HG03103 (cell line): ENCODE measurements at regions not wholly inside any gene's neighbourhood (a gene's known extent, or its start where the extent isn't known, plus 50 kb on each side); places are given as distances from the start of the nearest gene placed in this dataset.
A peak's percentile ranks its signal among the peaks of the same experiment; 100 is the strongest.
"Not testable (repeated sequence)": the region's sequence is repeated elsewhere in the genome, so short reads cannot be mapped to it uniquely, and the experiment has no call there.

Experiments
- ATAC-seq: cut with Tn5 transposase; IDR thresholded peaks from one replicate; pipeline ENCODE4 v1.9.1; 2021; ENCODE audit warnings: low read depth; ENCODE audit not compliant: unreplicated experiment

DNA sequence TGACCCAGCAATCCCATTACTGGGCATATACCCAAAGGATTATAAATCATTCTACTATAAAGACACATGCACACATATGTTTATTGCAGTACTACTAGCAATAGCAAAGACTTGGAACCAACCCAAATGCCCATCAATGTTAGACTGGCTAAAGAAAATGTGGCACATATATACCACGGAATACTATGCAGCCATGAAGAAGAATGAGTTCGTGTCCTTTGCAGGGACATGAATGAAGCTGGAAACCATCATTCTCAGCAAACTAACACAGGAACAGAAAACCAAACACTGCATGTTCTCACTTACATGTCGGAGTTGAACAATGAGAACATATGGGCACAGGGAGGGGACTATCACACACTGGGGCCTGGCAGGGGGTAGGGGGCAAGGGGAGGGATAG lies 183.0 kb downstream of the HACE1 start:
- not testable (repeated sequence) for ATAC-seq

DNA sequence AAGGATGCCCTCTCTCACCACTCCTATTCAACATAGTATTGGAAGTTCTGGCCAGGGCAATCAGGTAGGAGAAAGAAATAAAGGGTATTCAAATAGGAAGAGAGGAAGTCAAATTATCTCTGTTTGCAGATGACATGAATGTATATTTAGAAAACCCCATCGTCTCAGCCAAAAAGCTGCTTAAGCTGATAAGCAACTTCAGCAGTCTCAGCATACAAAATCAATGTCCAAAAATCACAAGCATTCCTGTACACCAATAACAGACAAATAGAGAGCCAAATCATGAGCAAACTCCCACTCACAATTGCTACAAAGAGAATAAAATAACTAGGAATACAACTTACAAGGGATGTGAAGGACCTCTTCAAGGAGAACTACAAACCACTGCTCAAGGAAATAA lies 184.6 kb downstream of the HACE1 start:
- not testable (repeated sequence) for ATAC-seq

DNA sequence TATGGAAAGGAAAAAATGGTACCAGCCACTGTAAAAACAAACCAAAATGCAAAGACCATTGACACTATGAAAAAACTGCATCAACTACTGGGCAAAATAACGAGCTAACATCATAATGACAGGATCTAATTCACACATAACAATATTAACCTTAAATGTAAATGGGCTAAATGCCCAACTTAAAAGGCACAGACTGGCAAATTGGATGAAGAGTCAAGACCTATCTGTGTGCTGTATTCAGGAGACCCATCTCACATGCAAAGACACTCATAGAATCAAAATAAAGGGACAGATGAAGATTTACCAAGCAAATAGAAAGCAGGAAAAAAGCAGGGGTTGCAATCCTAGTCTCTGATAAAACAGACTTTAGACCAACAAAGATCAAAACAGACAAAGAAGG lies 186.6 kb downstream of the HACE1 start:
- not testable (repeated sequence) for ATAC-seq

DNA sequence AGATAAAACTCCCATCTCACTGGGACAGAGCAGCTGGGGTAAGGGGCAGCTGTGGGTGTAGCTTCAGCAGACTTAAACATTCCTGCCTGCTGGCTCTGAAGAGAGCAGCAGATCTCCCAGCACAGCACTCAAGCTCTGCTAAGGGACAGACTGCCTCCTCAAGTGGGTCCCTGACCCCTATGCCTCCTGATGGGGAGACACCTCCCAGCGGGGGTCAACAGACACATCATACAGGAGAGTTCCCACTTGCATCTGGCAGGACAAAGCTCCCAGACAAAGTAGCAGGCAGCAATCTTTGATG lies 188.2 kb downstream of the HACE1 start:
- not testable (repeated sequence) for ATAC-seq

DNA sequence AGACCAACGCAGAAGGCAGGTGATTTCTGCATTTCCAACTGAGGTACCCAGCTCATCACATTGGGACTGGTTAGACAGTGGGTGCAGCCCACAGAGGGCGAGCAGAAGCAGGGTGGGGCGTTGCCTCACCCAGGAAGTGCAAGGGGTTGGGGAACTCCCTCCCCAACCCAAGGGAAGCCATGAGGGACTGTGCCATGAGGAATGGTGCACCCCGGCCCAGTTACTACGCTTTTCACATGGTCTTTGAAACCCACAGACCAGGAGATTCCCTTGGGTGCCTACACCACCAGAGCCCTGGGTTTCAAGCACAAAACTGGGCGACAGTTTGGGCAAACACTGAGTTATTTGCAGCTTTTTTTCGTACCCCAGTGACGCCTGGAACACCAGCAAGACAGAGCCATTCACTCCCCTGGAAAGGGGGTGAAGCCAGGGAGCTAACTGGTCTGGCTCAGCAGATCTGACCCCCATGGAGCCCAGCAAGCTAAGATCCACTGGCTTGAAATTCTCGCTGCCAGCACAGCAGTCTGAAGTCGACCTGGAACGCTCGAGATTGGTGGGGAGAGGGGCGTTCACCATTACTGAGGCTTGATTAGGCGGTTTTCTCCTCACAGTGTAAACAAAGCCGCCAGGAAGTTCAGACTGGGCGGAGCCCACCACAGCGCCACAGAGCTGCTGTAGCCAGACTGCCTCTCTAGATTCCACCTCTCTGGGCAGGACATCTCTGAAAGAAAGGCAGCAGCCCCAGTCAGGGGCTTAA lies 188.7 kb downstream of the HACE1 start:
- not testable (repeated sequence) for ATAC-seq

DNA sequence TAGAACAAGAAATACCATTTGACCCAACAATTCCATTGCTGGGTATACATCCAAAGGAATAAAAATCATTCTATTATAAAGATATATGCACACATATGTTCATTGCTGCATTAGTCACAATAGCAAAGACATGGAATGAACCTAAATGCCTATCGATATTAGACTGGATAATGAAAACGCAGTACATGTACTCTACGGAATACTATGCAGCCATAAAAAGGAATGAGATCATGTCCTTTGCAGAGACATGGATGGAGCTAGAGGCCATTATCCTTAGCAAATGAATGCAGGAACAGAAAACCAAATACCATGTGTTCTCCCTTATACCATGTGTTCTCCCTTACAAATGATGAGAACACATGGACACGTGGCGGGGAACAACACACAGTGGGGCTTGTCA lies 190.2 kb downstream of the HACE1 start:
- no peak for ATAC-seq

DNA sequence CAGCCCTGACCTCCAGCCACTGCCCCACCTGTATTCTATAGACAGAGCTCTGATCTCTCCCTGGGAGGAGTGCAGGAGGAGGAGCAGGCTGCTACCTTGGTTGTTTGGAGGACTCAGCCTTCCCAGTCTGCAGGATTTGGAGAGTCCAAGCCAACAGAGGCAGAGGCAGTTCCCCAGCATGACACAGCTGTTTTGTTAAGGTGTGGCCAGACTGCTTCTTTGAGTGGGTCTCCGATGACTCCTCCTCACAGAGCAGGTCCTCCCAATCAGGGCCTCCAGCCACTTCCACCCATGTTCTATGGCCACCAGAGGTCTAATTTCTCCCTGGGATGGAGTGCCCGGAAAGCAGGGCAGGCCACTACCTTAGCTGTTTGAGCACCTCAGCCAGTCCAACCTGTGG lies 203.5 kb downstream of the HACE1 start:
- no peak for ATAC-seq

DNA sequence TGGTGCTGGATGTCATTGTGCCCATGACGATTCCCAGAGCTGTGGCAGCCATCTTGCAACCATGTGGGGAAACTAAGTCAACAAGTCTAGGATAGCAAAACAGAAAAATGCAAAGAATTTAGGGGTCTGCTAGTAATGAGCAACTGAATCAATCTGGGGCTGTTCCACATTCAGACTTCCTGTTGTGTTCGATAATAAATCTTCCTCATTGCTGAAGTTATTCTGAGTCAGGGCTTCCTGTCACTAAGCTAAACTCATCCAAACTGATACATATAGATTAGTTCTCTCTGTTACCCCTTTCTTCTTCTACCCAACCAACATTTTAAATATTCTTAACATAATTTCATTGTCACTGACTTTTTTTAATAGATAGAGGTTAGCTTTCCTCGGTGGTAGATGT lies 205.9 kb downstream of the HACE1 start:
- ATAC-seq: no peak

DNA sequence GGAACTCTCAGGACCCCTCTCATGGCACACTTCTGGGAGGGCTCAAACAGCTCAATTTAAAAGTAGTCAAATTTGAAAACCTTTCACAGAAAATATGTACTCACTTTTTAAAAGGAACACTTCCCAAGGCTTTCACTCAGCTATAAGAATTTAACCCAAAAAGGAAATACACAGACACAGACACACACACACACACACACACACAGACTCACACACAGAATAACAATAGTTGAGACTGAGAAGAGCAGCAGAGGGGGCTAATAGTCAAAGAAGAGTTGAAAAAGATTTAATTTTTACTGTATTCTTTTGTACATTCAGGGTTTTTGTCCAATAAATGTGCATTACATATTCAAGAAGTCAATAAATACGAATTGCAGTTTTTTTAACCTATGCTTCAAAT lies 211.4 kb downstream of the HACE1 start:
- ATAC-seq: no peak

DNA sequence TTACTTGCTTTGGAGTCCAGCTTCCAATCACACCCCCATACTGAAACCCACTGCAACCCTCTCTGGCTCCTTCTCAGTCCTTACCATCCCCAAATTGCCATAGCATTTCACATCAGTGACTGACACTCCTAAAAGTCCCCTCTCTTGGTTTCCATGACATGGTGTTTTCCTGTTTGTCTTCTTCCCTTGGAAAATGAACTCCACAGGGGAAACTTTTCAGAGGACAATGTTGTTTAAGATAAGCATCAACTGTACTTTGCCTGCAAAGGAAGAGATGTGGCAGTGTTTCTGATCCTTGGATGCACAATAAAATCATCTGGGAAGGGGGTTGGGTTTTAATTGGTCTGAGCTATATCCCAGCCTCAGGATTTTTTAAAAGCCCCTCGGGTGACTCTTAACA lies 214.9 kb downstream of the HACE1 start:
- ATAC-seq: no peak

DNA sequence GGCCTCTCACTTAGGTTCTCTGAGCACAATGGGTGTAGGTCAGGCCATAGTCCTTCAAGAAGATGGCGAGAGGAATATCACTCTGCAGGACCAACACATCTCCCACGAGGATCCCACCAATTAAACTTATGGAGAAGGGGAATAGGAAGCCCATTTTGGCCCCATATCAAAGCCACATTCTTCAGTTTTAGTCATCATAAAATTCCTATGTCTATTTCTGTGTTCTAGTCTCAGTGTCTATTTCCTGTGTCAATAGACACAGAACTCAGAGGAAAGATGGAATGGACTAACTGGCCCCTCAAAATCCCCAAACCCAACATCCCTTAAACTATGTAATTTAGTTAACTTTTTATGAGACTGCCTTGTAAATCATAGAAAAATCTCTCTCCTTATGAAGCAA lies 216.8 kb downstream of the HACE1 start:
- no peak for ATAC-seq

DNA sequence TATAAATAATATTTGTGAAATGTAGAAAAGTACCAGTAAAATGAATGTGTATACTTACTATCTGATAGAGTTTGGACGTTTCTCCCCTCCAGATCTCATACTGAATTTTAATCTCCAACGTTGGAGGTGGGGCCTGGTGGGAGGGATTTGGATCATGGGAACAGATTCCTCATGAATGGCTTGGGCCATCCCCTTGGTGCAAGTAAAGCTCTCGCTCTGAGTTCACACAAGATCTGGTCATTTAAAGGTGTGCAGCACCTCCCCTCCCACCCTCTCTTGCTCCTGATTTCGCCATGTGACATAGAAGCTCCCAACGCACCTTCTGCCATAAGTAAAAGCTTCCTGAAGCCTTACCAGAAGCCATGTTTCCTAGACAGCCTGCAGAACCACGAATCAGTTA lies 219.0 kb downstream of the HACE1 start:
- ATAC-seq: no peak

DNA sequence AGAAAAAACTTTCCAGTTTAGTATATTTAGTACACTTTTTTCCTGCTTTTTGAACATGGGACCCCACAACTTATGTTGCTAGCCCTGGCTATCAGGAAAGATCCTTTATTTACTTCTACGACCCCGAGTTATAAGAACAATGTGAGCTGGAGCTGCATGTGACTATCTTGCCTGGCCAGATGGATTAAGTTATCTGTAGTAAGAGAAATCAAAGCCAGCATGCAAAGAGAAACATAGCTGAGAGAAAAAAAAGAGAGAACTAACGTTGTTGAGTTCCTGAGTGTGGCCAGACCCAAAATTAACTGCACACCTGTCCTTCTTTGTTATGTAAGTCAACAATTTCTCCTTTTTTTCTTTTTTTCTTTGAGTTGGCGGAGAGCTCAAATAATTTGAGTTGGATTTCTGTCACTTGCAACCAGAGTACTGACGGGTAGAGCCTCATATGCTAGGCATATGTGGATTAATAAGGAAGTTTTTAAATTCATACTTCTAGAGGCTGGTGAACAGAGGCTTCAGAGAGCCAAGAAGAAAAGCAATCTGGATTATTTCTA lies 219.5 kb downstream of the HACE1 start:
- ATAC-seq: no peak

DNA sequence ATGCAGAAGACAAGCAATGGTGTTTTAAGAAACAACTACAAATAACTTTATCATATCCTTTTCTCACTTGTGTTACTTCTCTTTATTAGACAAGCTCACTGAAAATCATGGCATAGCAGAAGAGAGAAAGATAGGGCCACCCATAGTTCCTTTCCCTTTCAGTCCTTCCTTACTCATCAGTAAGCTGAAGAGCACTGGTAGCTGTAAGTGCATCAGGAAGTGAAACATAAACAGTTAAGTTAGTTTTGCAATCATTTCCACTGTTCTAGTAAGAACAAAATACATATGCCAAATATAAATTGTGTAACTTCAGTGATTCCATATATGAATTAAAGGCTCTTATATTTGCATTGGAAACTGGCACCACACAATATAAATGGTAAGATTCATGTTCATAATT lies 220.1 kb downstream of the HACE1 start:
- ATAC-seq: peak; percentile 92

DNA sequence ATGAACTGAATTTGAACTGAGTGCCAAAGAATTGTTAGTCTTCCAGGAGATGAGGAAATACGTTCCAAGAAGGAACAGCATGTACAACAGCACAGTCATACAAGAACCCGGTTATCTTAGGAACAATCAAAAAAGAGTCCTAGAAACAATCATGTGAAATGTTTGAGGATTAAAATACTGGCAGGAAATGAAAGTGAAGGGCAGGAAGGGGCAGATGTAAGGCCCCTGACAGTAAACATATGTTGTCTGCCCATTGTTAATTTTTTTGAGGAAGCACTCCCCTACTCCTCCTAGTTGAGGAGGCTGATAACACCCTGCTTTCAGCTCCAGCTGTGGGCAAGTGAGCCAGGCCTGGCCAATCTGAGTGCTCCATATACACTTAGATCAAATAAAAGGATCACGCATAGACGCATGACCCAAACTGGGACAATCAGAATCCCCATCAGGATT lies 220.9 kb downstream of the HACE1 start:
- ATAC-seq: no peak

DNA sequence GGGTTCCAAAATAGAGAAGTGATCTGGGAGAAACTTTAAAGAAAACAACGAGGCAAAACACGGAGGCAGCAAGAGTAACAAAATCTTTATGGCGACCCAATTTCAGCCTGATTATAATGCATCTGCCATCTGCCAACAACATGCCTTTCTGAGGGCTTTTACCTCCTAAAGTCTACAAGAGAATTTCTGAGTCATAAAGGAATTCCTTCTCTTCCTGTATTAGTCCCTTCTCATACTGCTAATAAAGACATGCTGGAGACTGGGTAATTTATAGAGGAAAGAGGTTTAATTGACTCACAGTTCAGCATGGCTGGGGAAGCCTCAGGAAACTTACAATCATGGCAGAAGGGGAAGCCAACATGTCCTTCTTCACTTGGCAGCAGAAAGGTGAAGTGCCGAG lies 226.6 kb downstream of the HACE1 start:
- no peak for ATAC-seq

DNA sequence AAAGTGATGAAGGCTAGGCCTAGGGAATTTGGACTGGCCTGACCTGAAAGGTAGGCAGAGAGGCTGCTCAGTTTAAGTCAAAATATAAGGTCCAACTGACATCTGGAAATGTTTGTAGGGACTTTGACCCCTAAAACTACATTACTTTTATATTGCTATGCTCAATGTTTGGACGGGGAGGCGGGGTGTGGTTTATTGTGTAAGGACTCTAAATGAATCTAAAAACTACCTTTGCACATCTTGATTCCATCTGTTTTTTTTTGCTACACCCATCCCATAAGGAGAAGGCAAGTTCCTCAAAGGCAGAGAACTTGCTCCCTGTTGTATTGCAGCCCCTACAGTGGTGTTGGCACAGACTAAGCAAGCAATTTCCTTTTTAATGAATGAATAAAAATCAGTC lies 227.1 kb downstream of the HACE1 start:
- no peak for ATAC-seq

DNA sequence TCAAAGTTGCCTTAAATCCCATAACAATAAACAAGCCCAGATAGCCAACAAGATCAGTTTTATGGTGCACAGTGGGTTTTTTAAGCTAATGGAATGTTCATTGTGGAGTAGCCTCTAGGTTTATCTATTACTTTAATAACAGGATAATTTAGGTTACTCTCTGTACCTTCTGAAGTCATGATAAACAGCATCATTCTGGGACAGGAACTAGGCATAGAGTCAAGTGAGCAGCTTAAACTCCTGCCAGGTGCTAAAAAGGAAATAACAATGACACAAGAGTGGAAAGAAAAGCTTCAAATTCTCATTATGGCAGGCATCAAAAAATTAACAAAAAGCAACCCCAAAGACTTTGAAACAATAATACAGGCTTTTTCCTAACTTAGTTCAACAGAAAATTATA lies 228.8 kb downstream of the HACE1 start:
- ATAC-seq: no peak

DNA sequence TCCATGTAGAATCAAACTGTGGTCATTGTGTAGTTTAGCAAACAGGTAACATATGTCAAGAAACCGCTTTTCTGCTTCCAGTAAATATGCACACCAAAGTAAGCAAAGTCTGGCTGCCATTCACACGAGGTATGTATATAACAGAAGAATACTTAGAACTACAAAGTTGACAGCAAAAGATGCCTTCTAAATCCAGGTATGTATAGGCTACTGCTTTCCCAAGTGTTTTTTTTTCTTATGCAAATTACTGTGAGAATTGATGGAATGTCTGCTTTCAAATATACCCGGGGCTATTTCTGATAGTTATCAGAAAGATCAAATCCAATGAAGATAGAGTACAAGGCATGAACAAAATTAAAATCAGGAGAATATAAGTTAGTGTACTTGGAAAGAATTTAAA lies 229.2 kb downstream of the HACE1 start:
- ATAC-seq: no peak

DNA sequence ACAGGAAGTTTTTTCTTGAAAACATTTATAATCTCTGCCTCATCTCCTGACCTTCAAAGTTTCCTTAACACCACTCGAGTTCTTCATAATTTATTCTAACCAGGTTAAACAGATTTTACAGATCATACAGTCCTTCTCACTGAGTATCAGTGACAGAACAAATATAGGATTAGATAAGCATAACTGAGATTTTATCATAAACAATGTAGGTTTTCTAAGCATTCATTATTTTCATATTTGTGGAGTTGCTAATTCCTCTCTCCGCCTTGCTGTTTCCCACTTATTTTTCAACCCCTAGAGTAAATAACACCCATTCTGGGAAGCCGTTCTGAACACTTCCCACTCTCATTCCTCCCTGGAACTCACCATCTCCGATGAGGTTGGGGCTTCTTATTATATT lies 229.9 kb downstream of the HACE1 start:
- no peak for ATAC-seq

DNA sequence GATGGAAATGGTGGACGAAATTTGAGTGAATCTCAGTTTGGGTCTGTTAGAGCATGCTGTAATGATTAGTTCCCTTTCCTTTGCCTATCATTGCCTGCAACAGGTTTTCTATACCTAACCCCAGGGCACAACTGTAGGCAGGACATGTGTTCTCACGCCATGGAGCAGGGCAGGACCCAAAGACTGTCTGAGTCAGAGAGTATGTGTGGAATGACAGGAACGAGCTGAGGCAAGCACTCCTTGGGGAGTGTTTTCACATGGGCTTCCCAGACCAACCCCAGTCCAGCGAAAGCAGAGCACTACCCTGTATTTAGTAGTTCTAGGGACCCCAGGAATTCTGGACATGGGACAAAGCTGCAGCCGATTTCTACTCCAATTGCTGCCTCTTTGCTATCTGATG lies 234.2 kb downstream of the HACE1 start:
- no peak for ATAC-seq

DNA sequence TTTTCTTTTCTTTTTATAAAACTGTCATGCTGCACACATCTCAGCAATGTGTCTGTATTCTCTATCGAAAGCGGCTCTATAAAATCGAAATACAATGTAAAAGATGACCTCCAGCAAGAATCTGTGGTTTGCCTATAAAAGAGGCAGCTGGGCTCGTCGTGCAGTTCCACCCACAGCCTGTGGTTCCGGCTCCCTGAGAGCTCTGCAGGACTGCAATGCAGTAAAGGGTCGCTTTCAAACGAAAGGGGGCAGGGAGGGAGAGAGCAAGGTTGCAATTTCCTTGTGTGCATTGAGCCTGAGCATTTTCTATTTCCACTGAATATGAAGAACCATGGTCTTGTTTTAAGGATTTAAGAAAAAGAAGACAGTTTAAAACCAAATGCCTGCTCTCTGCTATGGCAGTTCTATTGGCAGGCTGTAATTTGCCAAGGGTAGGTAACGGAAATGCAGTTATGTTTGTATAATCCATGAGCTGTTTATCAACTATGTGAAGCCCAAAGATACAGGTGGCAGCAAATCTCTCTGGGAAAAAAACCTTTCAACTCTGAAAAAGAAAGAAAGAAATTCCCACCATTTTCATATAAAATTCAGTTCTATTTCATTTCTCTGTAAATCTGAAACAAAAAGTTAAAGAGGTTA lies 236.5 kb downstream of the HACE1 start:
- ATAC-seq: no peak
